ENCODE measurements at regions not wholly inside any gene's neighbourhood (a gene's known extent, or its start where the extent isn't known, plus 50 kb on each side); places are given as distances from the start of the nearest gene placed in this dataset.

DNA sequence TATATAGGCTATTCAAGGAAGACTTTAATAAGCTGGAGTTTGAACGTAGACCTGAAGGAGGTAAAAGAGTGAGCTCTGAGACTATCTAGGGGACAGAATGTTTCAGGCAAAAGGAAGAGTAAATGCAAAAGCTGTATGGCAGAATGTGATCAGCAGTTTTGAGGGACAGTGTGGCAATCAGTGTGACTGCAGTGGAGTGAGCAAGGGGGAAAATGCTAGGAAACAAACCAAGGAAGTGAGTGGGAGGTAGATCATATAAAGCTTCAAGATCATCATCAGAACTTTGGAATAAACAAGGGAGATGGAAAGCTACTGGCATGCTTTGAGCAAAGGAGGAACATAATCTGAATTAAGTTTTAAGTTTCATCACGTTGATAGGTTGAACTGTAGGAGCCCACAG, 67.5 kb upstream of the BTG1 start:
- DNase-seq, result no peak

DNA sequence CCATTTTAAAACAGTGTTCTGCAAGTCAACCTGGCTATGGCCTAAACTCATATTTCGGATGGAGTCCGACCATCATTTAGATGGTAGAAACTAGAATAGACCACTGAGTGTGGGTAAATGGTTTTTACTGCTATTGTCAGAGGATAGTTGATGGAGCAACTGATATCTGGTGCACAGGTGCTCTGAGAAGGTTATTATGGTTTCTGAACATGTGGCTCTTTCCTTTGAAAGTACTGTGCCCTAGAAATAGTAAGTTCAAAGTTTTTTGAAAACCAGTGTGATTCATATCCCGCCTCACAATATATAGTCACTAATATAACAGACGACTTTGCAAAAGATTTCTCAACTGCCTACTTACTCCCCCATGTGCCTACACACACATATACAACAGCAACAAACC, 64.4 kb upstream of the BTG1 start:
- peak in 1 of 2 experiments; percentile 8 for DNase-seq

GRCh38 chr12:92208613-92209121, 63.0 kb upstream of the BTG1 start:
- DNase-seq, result peak in 1 of 2 experiments; percentile 40

DNA sequence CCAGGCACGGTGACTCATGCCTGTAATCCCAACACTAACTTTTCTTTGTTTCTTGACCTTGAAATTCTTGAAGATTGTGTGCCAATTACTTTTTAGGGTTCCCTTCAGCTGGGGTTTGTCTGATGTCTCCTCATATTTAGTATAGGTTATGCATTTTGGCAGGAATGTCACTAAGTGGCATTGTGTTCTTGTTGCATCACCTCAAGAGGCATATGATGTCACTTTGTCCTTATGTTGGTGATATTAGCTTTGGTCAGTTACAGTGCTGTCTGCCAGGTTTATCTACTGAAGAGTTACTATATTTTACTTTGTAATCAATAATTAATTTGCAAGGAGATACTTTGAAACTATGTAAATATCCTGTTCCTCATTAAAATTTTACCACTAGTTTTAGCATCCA, 61.0 kb upstream of the BTG1 start:
- DNase-seq, result no peak

DNA sequence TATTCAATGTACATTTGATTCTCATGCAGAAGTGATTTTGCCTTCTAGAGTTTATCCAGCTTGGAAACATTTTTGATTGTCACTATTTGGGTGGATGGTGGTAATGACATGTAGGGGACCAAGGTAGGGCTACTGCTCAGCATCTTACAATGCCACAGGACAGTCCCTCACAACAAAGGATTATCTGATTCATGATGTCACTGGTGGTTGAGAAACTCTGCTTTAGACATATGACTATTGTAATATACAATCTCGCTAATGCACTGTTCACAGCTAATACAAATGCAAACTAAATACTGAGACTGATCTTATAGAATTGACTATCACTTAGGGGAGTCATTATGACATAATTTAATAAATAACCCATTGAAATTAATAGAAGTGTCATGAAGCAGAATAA, 60.4 kb upstream of the BTG1 start:
- no peak for DNase-seq

DNA sequence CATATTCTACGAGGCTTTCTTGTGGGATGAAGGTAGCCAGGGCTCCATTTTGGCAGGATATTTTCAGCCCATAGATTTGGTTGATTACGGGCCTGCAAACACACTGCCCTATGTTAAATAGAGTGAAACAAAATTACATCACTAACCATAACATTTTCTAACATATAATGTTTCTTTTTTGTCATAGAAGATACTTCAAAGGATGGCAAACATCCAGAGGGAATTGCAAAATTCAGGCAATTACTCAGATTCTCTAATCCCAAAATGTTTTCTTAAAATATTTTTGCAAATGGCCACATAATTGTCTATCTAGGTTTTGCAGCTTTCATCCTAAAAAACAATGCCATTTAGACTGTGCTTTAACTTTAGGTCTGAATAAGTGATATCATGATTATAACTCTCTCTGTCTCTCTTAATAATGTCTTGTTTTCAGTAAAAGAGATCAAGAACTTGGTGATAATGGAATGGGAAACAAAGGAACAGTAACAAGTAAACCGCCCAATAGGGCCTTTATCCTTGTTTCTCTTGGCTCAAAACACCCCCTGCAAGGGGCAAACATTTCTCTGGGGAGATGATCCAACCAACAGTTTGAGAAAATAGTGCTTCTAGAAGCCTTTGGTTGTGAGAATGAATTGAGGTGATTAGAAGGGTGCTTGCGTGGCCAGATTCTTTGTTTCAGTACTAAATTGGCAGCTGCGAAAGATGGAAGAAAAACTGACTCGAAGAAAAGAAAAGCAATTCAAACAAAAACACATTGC, 54.4 kb upstream of the BTG1 start:
- no peak for DNase-seq

GRCh38 chr12:92197815-92198214, 52.2 kb upstream of the BTG1 start:
- DNase-seq, result no peak

DNA sequence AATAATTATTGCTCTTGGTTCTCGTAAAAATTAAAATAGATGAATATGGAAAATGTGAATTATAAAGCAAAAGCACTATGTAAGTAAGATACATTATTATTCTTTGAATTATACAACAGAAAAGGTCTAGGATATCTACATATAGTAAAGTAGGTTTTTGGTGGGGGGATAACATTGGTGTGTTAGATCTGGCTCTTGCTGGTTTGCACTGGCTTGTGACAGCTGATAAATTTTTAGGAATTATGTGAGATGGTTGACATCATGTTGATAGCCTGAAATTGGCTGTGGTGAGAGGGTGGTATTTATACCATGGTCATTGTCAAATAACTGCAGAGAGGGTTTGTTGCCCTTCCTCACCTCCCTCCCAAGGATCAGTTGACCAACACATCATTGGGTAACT, 50.7 kb upstream of the BTG1 start:
- no peak for DNase-seq

Data from stimulated activated CD4-positive, alpha-beta T cell treated with anti-CD3 and anti-CD28 coated beads, Interleukin-4, amount 100 ng/mL, for 4 hours (primary cell).